OCI-LY1 (cell line): ENCODE measurements at regions not wholly inside any gene's neighbourhood (a gene's known extent, or its start where the extent isn't known, plus 50 kb on each side); places are given as distances from the start of the nearest gene placed in this dataset.

Experiments used
- H2AFZ ChIP-seq: fragments of 200-600 bp; sonication (generic), shearing (Covaris generic); 2 replicates; pipeline ENCODE4 v1.6.0; 2014; ENCODE audit warnings: antibody characterized with exemption, mild to moderate bottlenecking, low read length
- H3F3A ChIP-seq: fragments of 200-600 bp; sonication (generic), shearing (Covaris generic); 2 replicates; pipeline ENCODE4 v1.6.0; 2014; ENCODE audit warnings: mild to moderate bottlenecking, antibody characterized with exemption, low read length, moderate library complexity; ENCODE audit not compliant: insufficient read depth
- H3K27ac ChIP-seq: fragments of 200-600 bp; sonication (generic); 2 replicates; pipeline ENCODE4 v1.5.1; 2014; ENCODE audit warnings: low read length, mixed run types, mild to moderate bottlenecking, low read depth; ENCODE audit not compliant: poor library complexity, severe bottlenecking
- H3K27me3 ChIP-seq: fragments of 200-600 bp; sonication (generic); 2 replicates; pipeline ENCODE4 v1.6.0; 2014; ENCODE audit warnings: antibody characterized with exemption, mild to moderate bottlenecking, low read length, moderate library complexity; ENCODE audit not compliant: insufficient read depth
- H3K36me3 ChIP-seq: fragments of 200-600 bp; sonication (generic); 2 replicates; pipeline ENCODE4 v1.6.1; 2014; ENCODE audit warnings: mild to moderate bottlenecking, antibody characterized with exemption, low read length, moderate library complexity, mixed read lengths; ENCODE audit not compliant: insufficient read depth
- H3K4me1 ChIP-seq: fragments of 200-600 bp; sonication (generic); 2 replicates; pipeline ENCODE4 v1.5.1; 2014; ENCODE audit warnings: mild to moderate bottlenecking, low read length, moderate library complexity; ENCODE audit not compliant: insufficient read depth, severe bottlenecking
- H3K4me2 ChIP-seq: fragments of 200-600 bp; sonication (generic), shearing (Covaris generic); 2 replicates; pipeline ENCODE4 v1.6.1; 2014; ENCODE audit warnings: low read length
- H3K4me3 ChIP-seq: fragments of 200-600 bp; sonication (generic); 2 replicates; pipeline ENCODE4 v1.5.1; 2014; ENCODE audit warnings: low read length, low read depth, mild to moderate bottlenecking, mixed read lengths; ENCODE audit not compliant: poor library complexity, severe bottlenecking
- H3K79me2 ChIP-seq: fragments of 200-600 bp; shearing (Covaris generic); 2 replicates; pipeline ENCODE4 v1.6.1; 2016; ENCODE audit warnings: mixed run types, low read length, mixed read lengths; ENCODE audit not compliant: insufficient read depth
- H3K9ac ChIP-seq: fragments of 200-600 bp; sonication (generic), shearing (Covaris generic); 2 replicates; pipeline ENCODE4 v1.6.1; 2014; ENCODE audit warnings: mild to moderate bottlenecking, low read length, mixed read lengths
- H3K9me2 ChIP-seq: fragments of 200-600 bp; sonication (generic), shearing (Covaris generic); 2 replicates; pipeline ENCODE4 v1.6.1; 2014; ENCODE audit warnings: low read depth, mild to moderate bottlenecking, low read length, mixed read lengths
- H3K9me3 ChIP-seq: fragments of 200-600 bp; shearing (Covaris generic); 2 replicates; pipeline ENCODE4 v1.6.1; 2014; ENCODE audit warnings: low read length, mixed read lengths
- H4K20me1 ChIP-seq: fragments of 200-600 bp; sonication (generic), shearing (Covaris generic); 2 replicates; pipeline ENCODE4 v1.6.0; 2016; ENCODE audit warnings: mild to moderate bottlenecking, low read length; ENCODE audit not compliant: insufficient read depth
- CTCF ChIP-seq: fragments of 200-600 bp; sonication (generic), shearing (Covaris generic); IDR thresholded peaks from 2 replicates; pipeline ENCODE4 v1.5.1; 2017; ENCODE audit warnings: mild to moderate bottlenecking, antibody characterized with exemption, low read length, moderate library complexity, mixed read lengths
- EZH2 ChIP-seq: fragments of 200-600 bp; sonication (generic), shearing (Covaris generic); IDR thresholded peaks from 2 replicates; pipeline ENCODE4 v1.8.0; 2017; ENCODE audit warnings: borderline replicate concordance, mixed run types, mild to moderate bottlenecking, antibody characterized with exemption, low read length, moderate library complexity, mixed read lengths

- Histone ChIP-seq H3K9me3 (no peaks in the 10 kb centered on the region), H3K9ac (no peak overlapping the region), H3K4me3 (no peak overlapping the region), H3K79me2 (no peaks in the 10 kb centered on the region), H3K9me2 (no peaks in the 10 kb centered on the region), H3K4me1 (no peaks in the 10 kb centered on the region), H3K27ac (no peak overlapping the region), H4K20me1 (no peaks in the 10 kb centered on the region), H3F3A (no peaks in the 10 kb centered on the region), H3K36me3 (no peaks in the 10 kb centered on the region), H3K4me2 (no peak overlapping the region), H2AFZ (no peak overlapping the region), H3K27me3 (no peaks in the 10 kb centered on the region)
- TF ChIP-seq CTCF (no peak), EZH2 (no peak)
These were observed 183.9 kb downstream of the RAD51AP2 start for GRCh38 chr2:17334300-17334699.

GRCh38 chr2:17331636-17332035 is 186.6 kb downstream of the RAD51AP2 start:
- Histone ChIP-seq H3F3A (no peaks in the 10 kb centered on the region), H3K36me3 (no peaks in the 10 kb centered on the region), H2AFZ (no peak overlapping the region), H3K9ac (no peak overlapping the region), H3K79me2 (no peaks in the 10 kb centered on the region), H3K4me2 (no peak overlapping the region), H3K27ac (no peak overlapping the region), H3K27me3 (no peaks in the 10 kb centered on the region), H4K20me1 (no peaks in the 10 kb centered on the region), H3K4me3 (no peak overlapping the region), H3K9me2 (no peaks in the 10 kb centered on the region), H3K9me3 (no peaks in the 10 kb centered on the region), H3K4me1 (no peaks in the 10 kb centered on the region)
- TF ChIP-seq CTCF (no peak), EZH2 (no peak)

GRCh38 chr2:17328161-17328560 is 190.1 kb downstream of the RAD51AP2 start:
- Histone ChIP-seq H3K4me1 (no peaks in the 10 kb centered on the region), H4K20me1 (no peaks in the 10 kb centered on the region), H3K79me2 (no peaks in the 10 kb centered on the region), H3F3A (no peaks in the 10 kb centered on the region), H2AFZ (no peak overlapping the region), H3K9me2 (no peaks in the 10 kb centered on the region), H3K9me3 (no peaks in the 10 kb centered on the region), H3K36me3 (no peaks in the 10 kb centered on the region), H3K4me3 (no peak overlapping the region), H3K4me2 (no peak overlapping the region), H3K27me3 (no peaks in the 10 kb centered on the region), H3K9ac (no peak overlapping the region), H3K27ac (no peak overlapping the region)
- TF ChIP-seq EZH2 (no peak), CTCF (no peak)
